ENCODE measurements at regions not wholly inside any gene's neighbourhood (a gene's known extent, or its start where the extent isn't known, plus 50 kb on each side); places are given as distances from the start of the nearest gene placed in this dataset.

DNA sequence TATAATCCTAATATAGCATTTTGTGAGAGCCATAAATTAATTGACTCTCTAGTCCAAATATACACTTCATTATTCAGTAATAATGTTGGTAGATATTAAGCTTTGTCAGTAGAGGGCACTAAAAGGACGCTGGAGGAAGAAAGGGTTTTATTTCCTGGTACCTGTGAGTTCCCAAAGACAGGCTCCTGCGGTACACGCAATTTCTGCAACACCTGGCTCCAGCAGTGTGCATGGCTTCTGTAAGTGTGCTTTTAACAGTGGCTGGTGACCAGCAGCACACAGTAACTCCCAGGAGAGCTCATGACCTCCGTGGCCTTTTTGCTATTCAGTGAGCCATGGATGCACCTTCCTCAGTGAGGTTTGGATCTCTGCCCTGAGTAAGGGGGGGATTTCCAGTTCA is 338.3 kb upstream of the ZNF385D start:
- POLR2A ChIA-PET: no interaction called here

DNA sequence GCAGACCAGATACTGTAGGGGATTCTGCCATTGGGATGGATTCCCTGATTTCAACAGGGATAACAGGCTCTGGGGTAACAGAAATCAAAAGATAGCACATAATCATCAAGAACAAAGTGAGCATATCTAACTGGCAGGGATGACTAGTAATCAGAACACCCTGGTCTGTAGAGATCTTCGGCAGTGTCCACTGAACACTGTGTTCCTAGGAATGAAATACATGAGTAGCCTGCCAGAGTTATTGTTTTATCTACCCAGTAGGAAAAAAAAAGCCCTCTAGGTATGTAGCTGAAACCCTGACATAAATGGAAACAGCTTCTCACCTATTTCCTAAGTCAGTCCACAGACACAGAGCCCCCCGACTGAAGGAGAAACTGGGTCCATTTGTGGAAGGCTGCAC is 340.3 kb upstream of the ZNF385D start:
- Histone ChIP-seq H3K27ac (ENCODE audit: extremely low read depth, low read depth, low read length) (no peak overlapping the region), H3K9me3 (ENCODE audit: control insufficient read depth, insufficient read depth, low read depth, low read length) (no peaks in the 10 kb centered on the region), H3K36me3 (ENCODE audit: control insufficient read depth in 2 of 2, insufficient read depth in 1 of 2, low read length in 2 of 2) (no peaks in the 10 kb centered on the region), H3K4me3 (ENCODE audit: low read depth, low read length) (no peak overlapping the region), H3K4me1 (ENCODE audit: control insufficient read depth, insufficient read depth, low read length) (no peaks in the 10 kb centered on the region)
- TF ChIP-seq ZNF214 (tag by site-specific recombination; IDR thresholded peaks at IDR 0.05; ENCODE audit: borderline replicate concordance): no peak
- no peak for TF ChIP-seq ZBTB20 (tag by site-specific recombination; IDR thresholded peaks at IDR 0.05)
- no peak for TF ChIP-seq ZNF114 (tag by site-specific recombination; IDR thresholded peaks at IDR 0.05)
- TF ChIP-seq ZNF266 (tag by site-specific recombination; IDR thresholded peaks at IDR 0.05; ENCODE audit: low read depth): no peak
- no peak for TF ChIP-seq ZNF354C (tag by site-specific recombination; IDR thresholded peaks at IDR 0.05; ENCODE audit: borderline replicate concordance, low read depth)
- TF ChIP-seq ZNF830 (tag by site-specific recombination; IDR thresholded peaks at IDR 0.05; ENCODE audit: low read depth): no peak
- no peak for TF ChIP-seq GLI2 (tag by site-specific recombination; IDR thresholded peaks at IDR 0.05; ENCODE audit: borderline replicate concordance, low read depth)
- no peak for TF ChIP-seq KLF16 (tag by site-specific recombination; IDR thresholded peaks at IDR 0.05)
- TF ChIP-seq, protein P1, sequence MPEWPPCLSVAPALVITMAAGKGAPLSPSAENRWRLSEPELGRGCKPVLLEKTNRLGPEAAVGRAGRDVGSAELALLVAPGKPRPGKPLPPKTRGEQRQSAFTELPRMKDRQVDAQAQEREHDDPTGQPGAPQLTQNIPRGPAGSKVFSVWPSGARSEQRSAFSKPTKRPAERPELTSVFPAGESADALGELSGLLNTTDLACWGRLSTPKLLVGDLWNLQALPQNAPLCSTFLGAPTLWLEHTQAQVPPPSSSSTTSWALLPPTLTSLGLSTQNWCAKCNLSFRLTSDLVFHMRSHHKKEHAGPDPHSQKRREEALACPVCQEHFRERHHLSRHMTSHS (tag by site-specific recombination; IDR thresholded peaks at IDR 0.05): no peak
- TF ChIP-seq PRDM1 (tag by site-specific recombination; IDR thresholded peaks at IDR 0.05): no peak
- TF ChIP-seq TRIM28 (IDR thresholded peaks at IDR 0.05; ENCODE audit: borderline replicate concordance, low read length): no peak
- TF ChIP-seq ZNF843 (tag by site-specific recombination; IDR thresholded peaks at IDR 0.05): no peak
- TF ChIP-seq ZBTB21 (tag by site-specific recombination; IDR thresholded peaks at IDR 0.05): no peak
- no peak for TF ChIP-seq ZNF335 (tag by site-specific recombination; conservative IDR thresholded peaks at IDR 0.05)
- TF ChIP-seq ZNF558 (tag by site-specific recombination; IDR thresholded peaks at IDR 0.05): no peak
- no peak for TF ChIP-seq SP7 (tag by site-specific recombination; IDR thresholded peaks at IDR 0.05)
- TF ChIP-seq KLF10 (tag by site-specific recombination; IDR thresholded peaks at IDR 0.05): no peak
- POLR2A ChIA-PET: no interaction called here
- CTCF ChIA-PET: interaction anchor here (0.5 to 0.6 kb wide), 3 partner anchors 10 to 1156 kb away, joined by 3 to 5 read pairs (median 3); no protein-coding TSS in a partner anchor

More for the DNA sequence above, 338.3 kb upstream of the ZNF385D start:
- H3K27ac ChIP-seq (ENCODE audit: extremely low read depth, low read depth, low read length): no peak overlapping the region
- CTCF ChIA-PET: interaction anchor here (0.7 to 1.5 kb wide), 3 partner anchors 30 to 597 kb away, joined by 3 to 4 read pairs (median 3); no protein-coding TSS in a partner anchor
- no peak overlapping the region for H3K4me3 ChIP-seq (ENCODE audit: low read depth, low read length)
- no peaks in the 10 kb centered on the region for H3K9me3 ChIP-seq (ENCODE audit: control insufficient read depth, insufficient read depth, low read depth, low read length)
- H3K36me3 ChIP-seq (ENCODE audit: control insufficient read depth in 2 of 2, insufficient read depth in 1 of 2, low read length in 2 of 2): no peaks in the 10 kb centered on the region
- TF ChIP-seq ZNF19 (tag by site-specific recombination; IDR thresholded peaks at IDR 0.05; ENCODE audit: low read depth) (no peak), ZNF654 (tag by site-specific recombination; IDR thresholded peaks at IDR 0.05; ENCODE audit: low read depth) (peak; percentile 58)
- no peaks in the 10 kb centered on the region for H3K4me1 ChIP-seq (ENCODE audit: control insufficient read depth, insufficient read depth, low read length)

DNA sequence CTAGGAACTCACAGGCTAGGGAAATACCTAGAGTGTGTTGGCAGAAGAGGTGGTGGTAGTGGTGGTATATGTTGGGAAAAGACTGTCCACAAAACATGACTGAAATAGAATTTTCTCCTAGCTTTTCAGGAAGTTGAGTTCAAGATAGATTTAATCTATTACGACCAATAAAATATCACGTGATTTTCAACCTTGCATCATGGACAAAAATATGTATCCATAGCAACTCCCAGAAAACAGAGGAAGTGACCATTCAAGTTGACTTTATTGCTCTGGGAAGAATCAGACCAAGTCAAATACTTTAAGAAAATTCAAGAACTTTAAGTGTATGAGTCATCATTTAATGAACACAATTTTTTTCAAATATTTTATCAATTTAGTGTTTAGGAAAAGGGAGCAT is 347.0 kb upstream of the ZNF385D start:
- Histone ChIP-seq H3K4me3 (ENCODE audit: low read depth, low read length) (no peak overlapping the region), H3K27ac (ENCODE audit: extremely low read depth, low read depth, low read length) (no peak overlapping the region), H3K36me3 (ENCODE audit: control insufficient read depth in 2 of 2, insufficient read depth in 1 of 2, low read length in 2 of 2) (no peaks in the 10 kb centered on the region), H3K4me1 (ENCODE audit: control insufficient read depth, insufficient read depth, low read length) (no peaks in the 10 kb centered on the region), H3K9me3 (ENCODE audit: control insufficient read depth, insufficient read depth, low read depth, low read length) (no peaks in the 10 kb centered on the region)
- POLR2A ChIA-PET: no interaction called here
- CTCF ChIA-PET: no interaction called here
- TF ChIP-seq ZNF138 (tag by site-specific recombination; IDR thresholded peaks at IDR 0.05; ENCODE audit: borderline replicate concordance) (no peak), SCRT1 (tag by site-specific recombination; IDR thresholded peaks at IDR 0.05; ENCODE audit: borderline replicate concordance) (no peak), SP3 (tag by site-specific recombination; IDR thresholded peaks at IDR 0.05) (no peak), ZNF544 (tag by site-specific recombination; IDR thresholded peaks at IDR 0.05) (no peak), ZBTB7A (tag by site-specific recombination; IDR thresholded peaks at IDR 0.05; ENCODE audit: low read depth) (no peak), ZNF311 (tag by site-specific recombination; IDR thresholded peaks at IDR 0.05; ENCODE audit: borderline replicate concordance) (no peak), ZNF514 (tag by site-specific recombination; IDR thresholded peaks at IDR 0.05) (no peak), BCL11B (tag by site-specific recombination; IDR thresholded peaks at IDR 0.05; ENCODE audit: low read depth) (no peak), HOXA7 (CRISPR knock-in tag; IDR thresholded peaks at IDR 0.05; ENCODE audit: borderline replicate concordance) (no peak), ZBTB8A (tag by site-specific recombination; IDR thresholded peaks at IDR 0.05) (no peak), ZXDB (tag by site-specific recombination; IDR thresholded peaks at IDR 0.05) (no peak)
- TF ChIP-seq, protein P2, sequence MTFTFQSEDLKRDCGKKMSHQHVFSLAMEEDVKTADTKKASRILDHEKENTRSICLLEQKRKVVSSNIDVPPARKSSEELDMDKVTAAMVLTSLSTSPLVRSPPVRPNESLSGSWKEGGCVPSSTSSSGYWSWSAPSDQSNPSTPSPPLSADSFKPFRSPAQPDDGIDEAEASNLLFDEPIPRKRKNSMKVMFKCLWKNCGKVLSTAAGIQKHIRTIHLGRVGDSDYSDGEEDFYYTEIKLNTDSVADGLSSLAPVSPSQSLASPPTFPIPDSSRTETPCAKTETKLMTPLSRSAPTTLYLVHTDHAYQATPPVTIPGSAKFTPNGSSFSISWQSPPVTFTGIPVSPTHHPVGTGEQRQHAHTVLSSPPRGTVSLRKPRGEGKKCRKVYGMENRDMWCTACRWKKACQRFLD (tag by site-specific recombination; IDR thresholded peaks at IDR 0.05): no peak
- TF ChIP-seq, protein P3, sequence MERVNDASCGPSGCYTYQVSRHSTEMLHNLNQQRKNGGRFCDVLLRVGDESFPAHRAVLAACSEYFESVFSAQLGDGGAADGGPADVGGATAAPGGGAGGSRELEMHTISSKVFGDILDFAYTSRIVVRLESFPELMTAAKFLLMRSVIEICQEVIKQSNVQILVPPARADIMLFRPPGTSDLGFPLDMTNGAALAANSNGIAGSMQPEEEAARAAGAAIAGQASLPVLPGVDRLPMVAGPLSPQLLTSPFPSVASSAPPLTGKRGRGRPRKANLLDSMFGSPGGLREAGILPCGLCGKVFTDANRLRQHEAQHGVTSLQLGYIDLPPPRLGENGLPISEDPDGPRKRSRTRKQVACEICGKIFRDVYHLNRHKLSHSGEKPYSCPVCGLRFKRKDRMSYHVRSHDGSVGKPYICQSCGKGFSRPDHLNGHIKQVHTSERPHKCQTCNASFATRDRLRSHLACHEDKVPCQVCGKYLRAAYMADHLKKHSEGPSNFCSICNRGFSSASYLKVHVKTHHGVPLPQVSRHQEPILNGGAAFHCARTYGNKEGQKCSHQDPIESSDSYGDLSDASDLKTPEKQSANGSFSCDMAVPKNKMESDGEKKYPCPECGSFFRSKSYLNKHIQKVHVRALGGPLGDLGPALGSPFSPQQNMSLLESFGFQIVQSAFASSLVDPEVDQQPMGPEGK (tag by site-specific recombination; IDR thresholded peaks at IDR 0.05): no peak

Data from HEK293 (cell line).